8988T (cell line): ENCODE measurements at regions not wholly inside any gene's neighbourhood (a gene's known extent, or its start where the extent isn't known, plus 50 kb on each side); places are given as distances from the start of the nearest gene placed in this dataset.
"Not testable (repeated sequence)": the region's sequence is repeated elsewhere in the genome, so short reads cannot be mapped to it uniquely, and the experiment has no call there.

Experiments used
- DNase-seq: peaks from one replicate; pipeline ENCODE4 v3.0.0; 2011

- DNase-seq: no peak
Observed at GRCh38 chr14:43360239-43360638, 1146.8 kb downstream of the FSCB start.

- DNase-seq: no peak
Observed at GRCh38 chr14:43359317-43359716, 1147.8 kb downstream of the FSCB start.

- no peak for DNase-seq
Observed at GRCh38 chr14:43356979-43357545, 1150.0 kb downstream of the FSCB start.

GRCh38 chr14:43356382-43356781 is 1150.7 kb downstream of the FSCB start:
- DNase-seq: no peak

GRCh38 chr14:43341921-43342320 is 1165.2 kb downstream of the FSCB start:
- no peak for DNase-seq

- DNase-seq: no peak
Observed at GRCh38 chr14:43338713-43339112, 1168.4 kb downstream of the FSCB start.

GRCh38 chr14:43336351-43336750 is 1170.7 kb downstream of the FSCB start:
- DNase-seq: no peak

GRCh38 chr14:43326501-43327407 is 1180.3 kb downstream of the FSCB start:
- not testable (repeated sequence) for DNase-seq

GRCh38 chr14:43316427-43316826 is 1190.7 kb downstream of the FSCB start:
- no peak for DNase-seq

GRCh38 chr14:43313719-43314118 is 1193.4 kb downstream of the FSCB start:
- DNase-seq: no peak

- no peak for DNase-seq
Observed at GRCh38 chr14:43308421-43309110, 1198.5 kb downstream of the FSCB start.

- DNase-seq: no peak
Observed at GRCh38 chr14:43307836-43308235, 1199.2 kb downstream of the FSCB start.

GRCh38 chr14:43306053-43306452 is 1201.0 kb downstream of the FSCB start:
- DNase-seq: no peak

- no peak for DNase-seq
Observed at GRCh38 chr14:43297794-43298193, 1209.3 kb downstream of the FSCB start.

GRCh38 chr14:43296061-43296460 is 1211.0 kb downstream of the FSCB start:
- not testable (repeated sequence) for DNase-seq

- no peak for DNase-seq
Observed at GRCh38 chr14:43285575-43285974, 1221.5 kb downstream of the FSCB start.

- DNase-seq: no peak
Observed at GRCh38 chr14:43260056-43260455, 1247.0 kb downstream of the FSCB start.

- no peak for DNase-seq
Observed at GRCh38 chr14:43258396-43258795, 1248.7 kb downstream of the FSCB start.

- DNase-seq: not testable (repeated sequence)
Observed at GRCh38 chr14:43256996-43257395, 1250.1 kb downstream of the FSCB start.

- no peak for DNase-seq
Observed at GRCh38 chr14:43252866-43253265, 1254.2 kb downstream of the FSCB start.

- DNase-seq: no peak
Observed at GRCh38 chr14:43249591-43249990, 1257.5 kb downstream of the FSCB start.

- no peak for DNase-seq
Observed at GRCh38 chr14:43249116-43249515, 1258.0 kb downstream of the FSCB start.

- no peak for DNase-seq
Observed at GRCh38 chr14:43247877-43248276, 1259.2 kb downstream of the FSCB start.

GRCh38 chr14:43244142-43244625 is 1262.9 kb downstream of the FSCB start:
- no peak for DNase-seq
